NCI-H748 (cell line): ENCODE measurements at regions not wholly inside any gene's neighbourhood (a gene's known extent, or its start where the extent isn't known, plus 50 kb on each side); places are given as distances from the start of the nearest gene placed in this dataset.
A peak's percentile ranks its signal among the peaks of the same experiment; 100 is the strongest.

ENCODE experiments used
- DNase-seq: peaks from one replicate; lab custom pipeline; 2025; ENCODE audit not compliant: unreplicated experiment; lab: John Stamatoyannopoulos, UW

- DNase-seq, result no peak
Observed at GRCh38 chr17:56648321-56648720, 54.8 kb downstream of the NOG start.

DNA sequence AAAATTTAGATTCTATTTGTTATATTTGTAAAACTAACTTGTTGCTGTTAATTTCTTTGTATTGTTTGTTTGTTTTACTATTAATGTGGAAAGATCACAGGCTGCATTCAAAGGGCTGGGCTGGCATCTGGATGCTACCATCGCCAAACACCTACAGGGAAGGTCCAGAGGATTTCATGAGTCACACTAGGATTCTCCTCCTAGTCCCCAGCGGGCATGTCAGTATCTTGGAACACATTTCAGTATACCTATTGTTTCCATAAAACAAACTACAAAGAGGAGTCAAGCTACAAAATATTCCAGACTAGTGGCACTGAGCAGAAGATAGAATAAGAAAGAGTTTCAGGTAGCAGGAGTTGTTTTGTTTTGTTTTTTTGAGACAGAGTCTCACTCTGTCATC is 55.3 kb downstream of the NOG start:
- no peak for DNase-seq

- DNase-seq, result no peak
Observed at GRCh38 chr17:56652628-56653027, 59.1 kb downstream of the NOG start.

DNA sequence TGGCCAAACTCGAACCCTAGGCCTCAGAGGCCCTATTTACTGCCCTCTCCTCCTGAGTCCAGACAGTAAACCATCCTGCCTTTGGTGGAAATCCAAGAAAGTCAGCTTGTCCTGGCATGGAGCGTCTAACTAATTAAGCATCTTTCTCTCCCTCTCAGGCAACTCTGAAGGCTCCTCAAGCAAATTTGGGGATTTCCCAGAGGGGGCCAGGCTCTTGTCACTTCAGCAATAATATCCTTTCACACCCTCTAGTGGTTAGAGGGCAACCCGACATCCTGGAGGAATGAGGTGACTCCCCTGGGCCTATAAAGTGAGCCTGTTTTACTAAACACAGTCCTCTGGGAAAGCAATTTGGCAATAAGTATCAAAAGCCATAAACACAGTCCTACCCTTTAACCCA is 60.4 kb downstream of the NOG start:
- no peak for DNase-seq

- DNase-seq, result no peak
Observed at GRCh38 chr17:56656701-56657327, 63.3 kb downstream of the NOG start.

DNA sequence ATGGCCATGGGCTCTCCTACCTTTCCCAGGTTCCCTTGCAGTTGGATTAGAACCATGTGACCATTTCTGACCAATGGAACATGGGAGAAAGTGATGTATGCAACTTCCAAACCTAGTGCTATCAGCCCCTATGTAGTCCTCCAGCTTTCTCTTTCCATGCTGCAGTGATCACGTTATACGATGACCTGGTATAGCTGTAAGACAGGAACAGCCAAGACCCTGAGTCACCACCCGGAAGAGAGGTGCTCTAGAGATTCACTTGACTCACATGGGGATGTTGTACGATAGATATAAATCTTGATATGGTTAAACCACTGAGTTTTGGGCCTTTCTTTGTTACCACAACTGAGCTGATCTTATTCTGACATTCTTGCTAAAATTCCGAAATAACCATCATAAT is 65.1 kb downstream of the NOG start:
- no peak for DNase-seq

GRCh38 chr17:56659622-56660021 is 66.1 kb downstream of the NOG start:
- no peak for DNase-seq

DNA sequence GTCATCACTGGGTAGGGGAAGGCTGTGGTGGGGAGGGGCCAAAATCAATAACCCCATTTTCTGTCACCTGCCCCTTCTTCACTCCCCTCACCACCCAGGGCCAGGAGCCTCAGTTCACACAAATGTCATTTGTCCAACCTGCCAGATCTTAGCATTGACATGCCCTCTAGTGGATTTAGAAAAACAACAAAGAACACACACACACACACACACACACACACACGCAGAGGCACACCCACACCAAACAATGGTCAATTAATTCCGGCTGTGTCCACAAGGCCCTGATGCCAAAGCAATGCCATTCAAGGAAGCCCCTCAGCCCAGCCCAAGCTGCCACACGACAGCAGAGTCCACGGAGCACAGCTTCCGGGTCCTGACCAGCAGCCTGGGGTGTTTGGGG is 68.4 kb downstream of the NOG start:
- DNase-seq, result peak; percentile 15

DNA sequence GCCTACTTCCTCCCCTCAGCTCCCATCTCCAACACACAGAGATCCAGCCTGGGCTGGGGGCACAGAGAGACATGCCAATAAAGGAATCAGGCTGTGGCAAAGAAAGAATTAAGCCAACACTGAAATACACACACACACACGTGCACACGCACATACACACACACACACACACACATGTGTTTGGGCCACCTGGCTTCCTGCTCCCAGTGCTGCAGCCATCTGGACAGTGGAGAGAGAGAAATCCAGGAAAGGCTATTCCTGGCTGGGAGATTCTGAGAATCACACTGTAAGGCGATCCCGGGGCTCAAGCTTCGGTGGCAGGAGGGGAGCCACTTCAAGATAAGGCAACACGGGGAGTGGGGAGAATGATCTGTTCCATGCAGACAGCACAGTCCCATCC is 72.4 kb downstream of the NOG start:
- no peak for DNase-seq

DNA sequence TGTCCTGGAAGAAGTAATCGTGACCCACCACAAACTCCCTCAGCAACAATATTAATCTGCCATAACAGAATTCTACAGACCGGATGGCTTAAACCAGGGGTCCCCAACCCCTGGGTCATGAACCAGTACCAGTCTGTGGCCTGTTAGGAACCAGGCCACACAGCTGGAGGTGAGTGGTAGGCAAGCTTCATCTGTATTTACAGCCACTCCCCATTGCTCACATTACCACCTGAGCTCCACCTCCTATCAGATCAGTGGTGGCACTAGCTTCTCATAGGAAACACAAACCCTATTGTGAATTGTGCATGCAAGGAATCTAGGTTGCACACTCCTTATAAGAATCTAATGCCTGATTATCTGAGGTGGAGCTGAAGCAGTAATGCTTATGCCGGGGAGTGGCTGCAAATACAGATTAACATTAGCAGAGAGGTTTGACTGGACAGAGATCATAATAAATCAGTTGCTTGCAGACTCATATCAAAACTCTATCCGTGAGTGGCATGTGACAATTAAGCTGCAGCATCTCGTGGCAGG is 74.5 kb downstream of the NOG start:
- no peak for DNase-seq

DNA sequence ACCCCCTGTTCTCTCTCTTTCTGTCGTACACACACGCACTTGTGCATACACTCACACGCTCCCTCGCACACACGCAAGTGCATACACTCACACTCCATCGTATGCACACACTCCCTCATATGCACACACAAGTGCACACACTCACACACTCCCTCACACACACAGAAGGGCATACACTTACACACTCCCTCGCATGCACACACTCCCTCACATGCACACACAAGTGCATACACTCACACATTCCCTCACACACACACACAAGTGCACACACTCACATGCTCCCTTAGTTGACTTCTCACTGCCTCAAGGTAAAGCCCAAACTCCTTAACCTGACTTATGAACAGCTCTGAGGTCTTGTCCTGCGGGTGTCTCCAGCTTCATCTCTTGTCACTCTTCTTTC is 78.7 kb downstream of the NOG start:
- no peak for DNase-seq

DNA sequence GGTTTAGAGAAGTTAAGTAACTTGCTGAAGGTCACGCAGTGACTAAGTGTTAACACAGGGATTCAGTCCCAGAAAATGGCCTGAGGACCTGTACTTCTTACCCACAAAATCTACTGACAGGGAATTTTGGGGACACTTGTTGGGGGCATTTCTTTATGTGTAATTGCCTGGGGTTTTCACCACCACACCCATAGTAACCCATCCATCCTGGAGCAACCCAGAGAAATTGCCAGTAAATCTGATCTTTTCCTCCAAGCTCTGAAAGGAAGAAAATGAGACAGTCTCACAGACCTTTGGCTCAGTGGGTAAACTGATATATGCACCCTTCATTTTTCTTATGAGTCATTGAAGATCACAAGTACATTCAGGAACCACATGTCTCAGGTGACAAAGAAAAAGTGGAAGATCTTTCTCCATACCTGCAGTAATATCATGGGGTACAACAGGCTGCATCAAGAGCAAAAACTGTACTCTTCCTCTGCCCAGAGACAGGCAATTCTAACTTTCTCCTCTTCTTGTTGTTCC is 81.0 kb downstream of the NOG start:
- no peak for DNase-seq

GRCh38 chr17:56675876-56676660 is 82.6 kb downstream of the NOG start:
- no peak for DNase-seq

DNA sequence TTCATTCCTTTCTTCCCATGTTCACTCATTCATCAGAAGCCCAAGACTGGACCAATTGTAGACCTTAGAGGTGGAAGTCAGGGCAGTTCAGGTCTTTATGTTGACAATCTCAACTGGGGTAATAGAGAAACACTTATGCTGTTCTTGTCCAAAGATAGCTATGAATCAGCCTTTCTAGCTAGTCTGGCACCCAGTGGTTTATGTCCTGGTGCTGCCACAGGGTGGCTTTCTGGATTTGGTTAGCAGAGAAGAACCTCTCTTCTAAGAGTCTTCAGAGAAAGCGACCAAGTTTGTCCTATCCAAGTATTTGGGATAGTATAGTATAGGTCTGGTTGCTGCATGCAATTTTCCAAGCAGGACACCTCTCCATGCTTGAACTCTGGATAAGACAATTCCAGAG is 83.3 kb downstream of the NOG start:
- DNase-seq, result no peak

- peak; percentile 25 for DNase-seq
Observed at GRCh38 chr17:56678249-56679114, 85.0 kb downstream of the NOG start.

DNA sequence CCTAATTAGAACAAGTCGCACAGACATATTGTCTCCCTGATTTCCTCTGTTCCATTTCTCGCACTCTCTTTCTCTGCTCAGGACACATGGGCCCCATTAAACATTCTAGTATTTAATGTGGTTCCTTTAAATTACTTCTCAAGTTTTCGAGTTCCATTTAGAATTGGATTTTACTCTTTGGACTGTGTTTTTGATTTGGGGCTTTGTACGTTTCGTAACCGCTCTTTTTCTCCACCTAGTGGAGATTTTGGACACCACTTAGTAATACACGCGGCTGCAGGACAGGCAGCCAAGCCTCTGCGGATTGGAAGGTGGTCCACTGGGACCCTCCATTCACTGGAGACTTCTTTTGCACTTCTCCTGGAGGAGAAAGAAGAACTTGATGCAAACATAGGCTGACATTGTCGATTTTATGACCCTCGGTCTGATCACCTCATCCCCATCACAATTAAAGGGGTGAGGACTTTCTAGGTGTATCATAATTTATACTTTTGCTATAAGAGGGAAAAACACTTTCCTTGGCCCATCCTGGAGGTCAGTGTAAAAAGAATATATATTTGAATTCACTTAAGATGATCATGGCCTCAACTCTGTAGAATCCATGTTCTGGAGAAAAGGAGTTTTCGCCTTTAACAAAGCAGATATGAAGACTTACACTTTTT is 85.7 kb downstream of the NOG start:
- DNase-seq, result peak; percentile 36

GRCh38 chr17:56679777-56680422 is 86.4 kb downstream of the NOG start:
- no peak for DNase-seq

GRCh38 chr17:56680676-56681075 is 87.2 kb downstream of the NOG start:
- DNase-seq, result no peak

GRCh38 chr17:56681561-56682266 is 88.2 kb downstream of the NOG start:
- no peak for DNase-seq

GRCh38 chr17:56688151-56688550 is 94.7 kb downstream of the NOG start:
- DNase-seq, result no peak
